ENCODE measurements at regions not wholly inside any gene's neighbourhood (a gene's known extent, or its start where the extent isn't known, plus 50 kb on each side); places are given as distances from the start of the nearest gene placed in this dataset.
"Not testable (repeated sequence)": the region's sequence is repeated elsewhere in the genome, so short reads cannot be mapped to it uniquely, and the experiment has no call there.

GRCh38 chr1:82788038-82788437, 987.3 kb downstream of the ADGRL2 start:
- H3K4me3 ChIP-seq (ENCODE audit: extremely low read depth, insufficient read depth, low read length, poor library complexity, severe bottlenecking), result no peak overlapping the region

GRCh38 chr1:82786883-82787282, 986.1 kb downstream of the ADGRL2 start:
- WGBS, 2 experiments (ENCODE audit: insufficient coverage in 2 of 2), result 83 to 90% methylated on average over 1 of the region's 1 CpG
- H3K4me3 ChIP-seq (ENCODE audit: extremely low read depth, insufficient read depth, low read length, poor library complexity, severe bottlenecking), result no peak overlapping the region
- H3K27ac ChIP-seq (ENCODE audit: low read depth, low read length, severe bottlenecking), result no peak overlapping the region
- H3K4me1 ChIP-seq (ENCODE audit: control insufficient read depth, insufficient read depth, low read length, poor library complexity, severe bottlenecking), result no peaks in the 10 kb centered on the region
- H3K9me3 ChIP-seq (ENCODE audit: control insufficient read depth, low read length), result peaks cover 17% of the 10 kb centered on the region
- no peaks in the 10 kb centered on the region for H3K36me3 ChIP-seq (ENCODE audit: control insufficient read depth, insufficient read depth, low read length)

More at GRCh38 chr1:82788038-82788437, 987.3 kb downstream of the ADGRL2 start:
- Histone ChIP-seq H3K36me3 (ENCODE audit: control insufficient read depth, insufficient read depth, low read length) (no peaks in the 10 kb centered on the region), H3K4me1 (ENCODE audit: control insufficient read depth, insufficient read depth, low read length, poor library complexity, severe bottlenecking) (no peaks in the 10 kb centered on the region), H3K27ac (ENCODE audit: low read depth, low read length, severe bottlenecking) (no peak overlapping the region), H3K9me3 (ENCODE audit: control insufficient read depth, low read length) (peaks cover 12% of the 10 kb centered on the region)
- WGBS, 2 experiments (ENCODE audit: insufficient coverage in 2 of 2), result 80% methylated on average over 2 of the region's 2 CpGs; no CpG with 5 or more reads in 1 of the 2 experiments

- Histone ChIP-seq H3K4me1 (ENCODE audit: control insufficient read depth, insufficient read depth, low read length, poor library complexity, severe bottlenecking) (no peaks in the 10 kb centered on the region), H3K4me3 (ENCODE audit: extremely low read depth, insufficient read depth, low read length, poor library complexity, severe bottlenecking) (no peak overlapping the region), H3K9me3 (ENCODE audit: control insufficient read depth, low read length) (peaks cover 6% of the 10 kb centered on the region), H3K27ac (ENCODE audit: low read depth, low read length, severe bottlenecking) (no peak overlapping the region), H3K36me3 (ENCODE audit: control insufficient read depth, insufficient read depth, low read length) (no peaks in the 10 kb centered on the region)
- 86 to 100% methylated on average over 1 of the region's 1 CpG for WGBS, 2 experiments (ENCODE audit: insufficient coverage in 2 of 2)
Observed at GRCh38 chr1:82785268-82785790, 984.6 kb downstream of the ADGRL2 start.

- 100% methylated on average over 2 of the region's 5 CpGs; no CpG with 5 or more reads in 1 of the 2 experiments for WGBS, 2 experiments (ENCODE audit: insufficient coverage in 2 of 2)
- no peaks in the 10 kb centered on the region for H3K4me1 ChIP-seq (ENCODE audit: control insufficient read depth, insufficient read depth, low read length, poor library complexity, severe bottlenecking)
- peaks cover 5% of the 10 kb centered on the region for H3K9me3 ChIP-seq (ENCODE audit: control insufficient read depth, low read length)
- no peak overlapping the region for H3K27ac ChIP-seq (ENCODE audit: low read depth, low read length, severe bottlenecking)
- H3K4me3 ChIP-seq (ENCODE audit: extremely low read depth, insufficient read depth, low read length, poor library complexity, severe bottlenecking), result no peak overlapping the region
- H3K36me3 ChIP-seq (ENCODE audit: control insufficient read depth, insufficient read depth, low read length), result no peaks in the 10 kb centered on the region
Observed at GRCh38 chr1:82783044-82783443, 982.3 kb downstream of the ADGRL2 start.

GRCh38 chr1:82782599-82782998, 981.9 kb downstream of the ADGRL2 start:
- WGBS, 2 experiments (ENCODE audit: insufficient coverage in 2 of 2), result 85 to 100% methylated on average over 1 to 2 of the region's 2 CpGs
- Histone ChIP-seq H3K27ac (ENCODE audit: low read depth, low read length, severe bottlenecking) (no peak overlapping the region), H3K4me1 (ENCODE audit: control insufficient read depth, insufficient read depth, low read length, poor library complexity, severe bottlenecking) (no peaks in the 10 kb centered on the region), H3K36me3 (ENCODE audit: control insufficient read depth, insufficient read depth, low read length) (no peaks in the 10 kb centered on the region), H3K4me3 (ENCODE audit: extremely low read depth, insufficient read depth, low read length, poor library complexity, severe bottlenecking) (no peak overlapping the region), H3K9me3 (ENCODE audit: control insufficient read depth, low read length) (peaks cover 5% of the 10 kb centered on the region)

- H3K4me3 ChIP-seq (ENCODE audit: extremely low read depth, insufficient read depth, low read length, poor library complexity, severe bottlenecking), result no peak overlapping the region
- WGBS, 2 experiments (ENCODE audit: insufficient coverage in 2 of 2), result 71 to 80% methylated on average over 1 to 2 of the region's 4 CpGs
- no peaks in the 10 kb centered on the region for H3K36me3 ChIP-seq (ENCODE audit: control insufficient read depth, insufficient read depth, low read length)
- H3K27ac ChIP-seq (ENCODE audit: low read depth, low read length, severe bottlenecking), result no peak overlapping the region
- H3K9me3 ChIP-seq (ENCODE audit: control insufficient read depth, low read length), result peaks cover 5% of the 10 kb centered on the region
- no peaks in the 10 kb centered on the region for H3K4me1 ChIP-seq (ENCODE audit: control insufficient read depth, insufficient read depth, low read length, poor library complexity, severe bottlenecking)
Observed at GRCh38 chr1:82778612-82779011, 977.9 kb downstream of the ADGRL2 start.

- Histone ChIP-seq H3K9me3 (ENCODE audit: control insufficient read depth, low read length) (no peaks in the 10 kb centered on the region), H3K36me3 (ENCODE audit: control insufficient read depth, insufficient read depth, low read length) (no peaks in the 10 kb centered on the region), H3K4me3 (ENCODE audit: extremely low read depth, insufficient read depth, low read length, poor library complexity, severe bottlenecking) (no peak overlapping the region), H3K27ac (ENCODE audit: low read depth, low read length, severe bottlenecking) (no peak overlapping the region), H3K4me1 (ENCODE audit: control insufficient read depth, insufficient read depth, low read length, poor library complexity, severe bottlenecking) (no peaks in the 10 kb centered on the region)
- 90 to 95% methylated on average over 9 to 12 of the region's 12 CpGs for whole genome bisulfite sequencing, 2 experiments (ENCODE audit: insufficient coverage in 2 of 2)
Observed at GRCh38 chr1:82777240-82777639, 976.5 kb downstream of the ADGRL2 start.

- H3K4me3 ChIP-seq (ENCODE audit: extremely low read depth, insufficient read depth, low read length, poor library complexity, severe bottlenecking); H3K36me3 ChIP-seq (ENCODE audit: control insufficient read depth, insufficient read depth, low read length); H3K4me1 ChIP-seq (ENCODE audit: control insufficient read depth, insufficient read depth, low read length, poor library complexity, severe bottlenecking); H3K27ac ChIP-seq (ENCODE audit: low read depth, low read length, severe bottlenecking); H3K9me3 ChIP-seq (ENCODE audit: control insufficient read depth, low read length): not testable (repeated sequence)
- 96 to 98% methylated on average over 16 to 25 of the region's 30 CpGs for WGBS, 2 experiments (ENCODE audit: insufficient coverage in 2 of 2)
Observed at GRCh38 chr1:82776730-82777129, 976.0 kb downstream of the ADGRL2 start.

- Histone ChIP-seq H3K4me3 (ENCODE audit: extremely low read depth, insufficient read depth, low read length, poor library complexity, severe bottlenecking) (no peak overlapping the region), H3K9me3 (ENCODE audit: control insufficient read depth, low read length) (no peaks in the 10 kb centered on the region), H3K4me1 (ENCODE audit: control insufficient read depth, insufficient read depth, low read length, poor library complexity, severe bottlenecking) (no peaks in the 10 kb centered on the region), H3K36me3 (ENCODE audit: control insufficient read depth, insufficient read depth, low read length) (no peaks in the 10 kb centered on the region), H3K27ac (ENCODE audit: low read depth, low read length, severe bottlenecking) (no peak overlapping the region)
- WGBS, 2 experiments (ENCODE audit: insufficient coverage in 2 of 2), result 93% methylated on average over 8 to 9 of the region's 12 CpGs
Observed at GRCh38 chr1:82775406-82776000, 974.8 kb downstream of the ADGRL2 start.

- no peaks in the 10 kb centered on the region for H3K9me3 ChIP-seq (ENCODE audit: control insufficient read depth, low read length)
- H3K36me3 ChIP-seq (ENCODE audit: control insufficient read depth, insufficient read depth, low read length), result no peaks in the 10 kb centered on the region
- H3K4me3 ChIP-seq (ENCODE audit: extremely low read depth, insufficient read depth, low read length, poor library complexity, severe bottlenecking), result no peak overlapping the region
- no peak overlapping the region for H3K27ac ChIP-seq (ENCODE audit: low read depth, low read length, severe bottlenecking)
- H3K4me1 ChIP-seq (ENCODE audit: control insufficient read depth, insufficient read depth, low read length, poor library complexity, severe bottlenecking), result no peaks in the 10 kb centered on the region
Observed at GRCh38 chr1:82762829-82763532, 962.2 kb downstream of the ADGRL2 start.

- no peak overlapping the region for H3K4me3 ChIP-seq (ENCODE audit: extremely low read depth, insufficient read depth, low read length, poor library complexity, severe bottlenecking)
- WGBS, 2 experiments (ENCODE audit: insufficient coverage in 2 of 2), result 100% methylated on average over 1 of the region's 3 CpGs; no CpG with 5 or more reads in 1 of the 2 experiments
- H3K36me3 ChIP-seq (ENCODE audit: control insufficient read depth, insufficient read depth, low read length), result no peaks in the 10 kb centered on the region
- no peaks in the 10 kb centered on the region for H3K9me3 ChIP-seq (ENCODE audit: control insufficient read depth, low read length)
- H3K4me1 ChIP-seq (ENCODE audit: control insufficient read depth, insufficient read depth, low read length, poor library complexity, severe bottlenecking), result no peaks in the 10 kb centered on the region
- H3K27ac ChIP-seq (ENCODE audit: low read depth, low read length, severe bottlenecking), result no peak overlapping the region
Observed at GRCh38 chr1:82759035-82759434, 958.3 kb downstream of the ADGRL2 start.

All from mesodermal cell (in vitro differentiated cells).